ENCODE measurements at regions not wholly inside any gene's neighbourhood (a gene's known extent, or its start where the extent isn't known, plus 50 kb on each side); places are given as distances from the start of the nearest gene placed in this dataset.

DNA sequence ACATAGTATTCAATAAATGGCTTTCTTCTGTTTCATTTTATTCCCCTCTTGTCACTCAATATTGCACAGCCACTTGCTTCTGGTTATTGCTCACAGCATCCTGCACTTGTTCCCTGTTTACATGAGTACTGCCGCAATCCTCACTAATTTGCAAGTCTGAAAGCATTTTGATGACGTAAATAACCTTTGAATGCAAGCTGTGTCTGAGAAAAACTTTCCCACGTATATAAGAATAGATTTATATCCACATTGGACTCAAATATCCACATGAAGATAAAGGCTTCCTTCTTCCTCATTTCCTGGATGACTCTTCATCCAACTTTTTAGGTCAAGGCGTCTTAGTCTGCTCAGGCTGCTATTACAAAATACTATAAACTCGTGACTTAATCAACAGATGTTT is 88.2 kb upstream of the DAP start:
- TF ChIP-seq, protein P1, sequence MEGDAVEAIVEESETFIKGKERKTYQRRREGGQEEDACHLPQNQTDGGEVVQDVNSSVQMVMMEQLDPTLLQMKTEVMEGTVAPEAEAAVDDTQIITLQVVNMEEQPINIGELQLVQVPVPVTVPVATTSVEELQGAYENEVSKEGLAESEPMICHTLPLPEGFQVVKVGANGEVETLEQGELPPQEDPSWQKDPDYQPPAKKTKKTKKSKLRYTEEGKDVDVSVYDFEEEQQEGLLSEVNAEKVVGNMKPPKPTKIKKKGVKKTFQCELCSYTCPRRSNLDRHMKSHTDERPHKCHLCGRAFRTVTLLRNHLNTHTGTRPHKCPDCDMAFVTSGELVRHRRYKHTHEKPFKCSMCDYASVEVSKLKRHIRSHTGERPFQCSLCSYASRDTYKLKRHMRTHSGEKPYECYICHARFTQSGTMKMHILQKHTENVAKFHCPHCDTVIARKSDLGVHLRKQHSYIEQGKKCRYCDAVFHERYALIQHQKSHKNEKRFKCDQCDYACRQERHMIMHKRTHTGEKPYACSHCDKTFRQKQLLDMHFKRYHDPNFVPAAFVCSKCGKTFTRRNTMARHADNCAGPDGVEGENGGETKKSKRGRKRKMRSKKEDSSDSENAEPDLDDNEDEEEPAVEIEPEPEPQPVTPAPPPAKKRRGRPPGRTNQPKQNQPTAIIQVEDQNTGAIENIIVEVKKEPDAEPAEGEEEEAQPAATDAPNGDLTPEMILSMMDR (IDR thresholded peaks at IDR 0.05), result no peak
- TF ChIP-seq POLR2A (IDR thresholded peaks at IDR 0.05), result no peak

All from thyroid gland (tissue), 4 donors.